Activated naive CD4-positive, alpha-beta T cell treated with anti-CD3 and anti-CD28 coated beads, Interleukin-2, amount 50 U/mL, for 24 hours (primary cell): ENCODE measurements at regions not wholly inside any gene's neighbourhood (a gene's known extent, or its start where the extent isn't known, plus 50 kb on each side); places are given as distances from the start of the nearest gene placed in this dataset.
"Not testable (repeated sequence)": the region's sequence is repeated elsewhere in the genome, so short reads cannot be mapped to it uniquely, and the experiment has no call there.

Experiments used
- H3K27ac Mint-ChIP-seq: one replicate; pipeline ENCODE4 v1.8.0; 2021; ENCODE audit warnings: mild to moderate bottlenecking, mixed read lengths
- H3K27me3 Mint-ChIP-seq: one replicate; pipeline ENCODE4 v1.8.0; 2021; ENCODE audit warnings: mixed read lengths
- H3K36me3 Mint-ChIP-seq: one replicate; pipeline ENCODE4 v1.8.0; 2021; ENCODE audit warnings: mixed read lengths
- H3K4me1 Mint-ChIP-seq: one replicate; pipeline ENCODE4 v1.8.0; 2021; ENCODE audit warnings: mixed read lengths
- H3K4me3 Mint-ChIP-seq: one replicate; pipeline ENCODE4 v1.8.0; 2021; ENCODE audit warnings: mild to moderate bottlenecking, mixed read lengths
- H3K9me3 Mint-ChIP-seq: one replicate; pipeline ENCODE4 v1.8.0; 2021; ENCODE audit warnings: mixed read lengths

- no peaks in the 10 kb centered on the region for H3K9me3 Mint-ChIP-seq
- H3K4me1 Mint-ChIP-seq = no peaks in the 10 kb centered on the region
- peaks cover 7% of the 10 kb centered on the region for H3K27me3 Mint-ChIP-seq
- no peak overlapping the region for H3K4me3 Mint-ChIP-seq
- no peak overlapping the region for H3K27ac Mint-ChIP-seq
- no peaks in the 10 kb centered on the region for H3K36me3 Mint-ChIP-seq
Measured at GRCh38 chr3:193068365-193068764, 150.7 kb upstream of the MB21D2 start.

GRCh38 chr3:193069732-193070131 lies 152.1 kb upstream of the MB21D2 start:
- H3K9me3 Mint-ChIP-seq = not testable (repeated sequence)

GRCh38 chr3:193078996-193079753 lies 161.5 kb upstream of the MB21D2 start:
- Mint-ChIP-seq H3K4me3 (no peak overlapping the region), H3K4me1 (no peaks in the 10 kb centered on the region), H3K27me3 (peaks cover 2% of the 10 kb centered on the region), H3K9me3 (no peaks in the 10 kb centered on the region), H3K36me3 (no peaks in the 10 kb centered on the region), H3K27ac (no peak overlapping the region)

More at GRCh38 chr3:193069732-193070131, 152.1 kb upstream of the MB21D2 start:
- H3K4me1 Mint-ChIP-seq, H3K27me3 Mint-ChIP-seq, H3K36me3 Mint-ChIP-seq, H3K4me3 Mint-ChIP-seq, H3K27ac Mint-ChIP-seq: not testable (repeated sequence)

GRCh38 chr3:193080821-193081365 lies 160.1 kb upstream of the PLAAT1 start:
- Mint-ChIP-seq H3K4me3 (no peak overlapping the region), H3K27ac (no peak overlapping the region), H3K9me3 (no peaks in the 10 kb centered on the region), H3K27me3 (peaks cover 2% of the 10 kb centered on the region), H3K36me3 (no peaks in the 10 kb centered on the region), H3K4me1 (no peaks in the 10 kb centered on the region)

GRCh38 chr3:193085655-193086054 lies 155.4 kb upstream of the PLAAT1 start:
- Mint-ChIP-seq H3K36me3 (peaks cover 2% of the 10 kb centered on the region), H3K27me3 (peaks cover 6% of the 10 kb centered on the region), H3K4me3 (no peak overlapping the region), H3K27ac (no peak overlapping the region), H3K9me3 (no peaks in the 10 kb centered on the region), H3K4me1 (no peaks in the 10 kb centered on the region)

- Mint-ChIP-seq H3K4me3 (no peak overlapping the region), H3K9me3 (no peaks in the 10 kb centered on the region), H3K27me3 (peaks cover 6% of the 10 kb centered on the region)
Measured at GRCh38 chr3:193086681-193087080, 154.3 kb upstream of the PLAAT1 start.

GRCh38 chr3:193087336-193087735 lies 153.7 kb upstream of the PLAAT1 start:
- H3K9me3 Mint-ChIP-seq = no peaks in the 10 kb centered on the region
- H3K4me1 Mint-ChIP-seq = no peaks in the 10 kb centered on the region
- H3K27me3 Mint-ChIP-seq = peaks cover 6% of the 10 kb centered on the region
- H3K27ac Mint-ChIP-seq = no peak overlapping the region
- H3K36me3 Mint-ChIP-seq = peaks cover 2% of the 10 kb centered on the region
- no peak overlapping the region for H3K4me3 Mint-ChIP-seq

More at GRCh38 chr3:193086681-193087080, 154.3 kb upstream of the PLAAT1 start:
- H3K4me1 Mint-ChIP-seq = no peaks in the 10 kb centered on the region
- peaks cover 2% of the 10 kb centered on the region for H3K36me3 Mint-ChIP-seq
- H3K27ac Mint-ChIP-seq = no peak overlapping the region

GRCh38 chr3:193095366-193095765 lies 145.7 kb upstream of the PLAAT1 start:
- Mint-ChIP-seq H3K27ac (no peak overlapping the region), H3K4me3 (no peak overlapping the region), H3K9me3 (peaks cover 2% of the 10 kb centered on the region), H3K27me3 (no peaks in the 10 kb centered on the region), H3K4me1 (no peaks in the 10 kb centered on the region), H3K36me3 (no peaks in the 10 kb centered on the region)

GRCh38 chr3:193096076-193096475 lies 144.9 kb upstream of the PLAAT1 start:
- Mint-ChIP-seq H3K36me3 (no peaks in the 10 kb centered on the region), H3K27me3 (no peaks in the 10 kb centered on the region)

GRCh38 chr3:193114431-193115340 lies 126.3 kb upstream of the PLAAT1 start:
- H3K4me3 Mint-ChIP-seq = no peak overlapping the region
- H3K36me3 Mint-ChIP-seq = no peaks in the 10 kb centered on the region
- peaks cover 5% of the 10 kb centered on the region for H3K9me3 Mint-ChIP-seq
- H3K27me3 Mint-ChIP-seq = peaks cover 8% of the 10 kb centered on the region
- no peaks in the 10 kb centered on the region for H3K4me1 Mint-ChIP-seq
- no peak overlapping the region for H3K27ac Mint-ChIP-seq

More at GRCh38 chr3:193096076-193096475, 144.9 kb upstream of the PLAAT1 start:
- H3K4me3 Mint-ChIP-seq = no peak overlapping the region
- H3K4me1 Mint-ChIP-seq = no peaks in the 10 kb centered on the region
- peaks cover 3% of the 10 kb centered on the region for H3K9me3 Mint-ChIP-seq
- H3K27ac Mint-ChIP-seq = no peak overlapping the region

GRCh38 chr3:193116871-193117270 lies 124.2 kb upstream of the PLAAT1 start:
- Mint-ChIP-seq H3K4me1 (no peaks in the 10 kb centered on the region), H3K4me3 (no peak overlapping the region)

GRCh38 chr3:193118907-193119306 lies 122.1 kb upstream of the PLAAT1 start:
- Mint-ChIP-seq H3K9me3 (no peaks in the 10 kb centered on the region), H3K27me3 (peaks cover 6% of the 10 kb centered on the region), H3K36me3 (no peaks in the 10 kb centered on the region), H3K4me3 (no peak overlapping the region), H3K27ac (no peak overlapping the region), H3K4me1 (no peaks in the 10 kb centered on the region)

More at GRCh38 chr3:193116871-193117270, 124.2 kb upstream of the PLAAT1 start:
- H3K9me3 Mint-ChIP-seq = no peaks in the 10 kb centered on the region
- H3K27ac Mint-ChIP-seq = no peak overlapping the region
- H3K27me3 Mint-ChIP-seq = peaks cover 6% of the 10 kb centered on the region
- H3K36me3 Mint-ChIP-seq = no peaks in the 10 kb centered on the region

- H3K27ac Mint-ChIP-seq = no peak overlapping the region
Measured at GRCh38 chr3:193119926-193120325, 121.1 kb upstream of the PLAAT1 start.

GRCh38 chr3:193124861-193125260 lies 116.2 kb upstream of the PLAAT1 start:
- Mint-ChIP-seq H3K27me3 (no peaks in the 10 kb centered on the region), H3K4me3 (no peak overlapping the region), H3K36me3 (no peaks in the 10 kb centered on the region), H3K27ac (no peak overlapping the region), H3K9me3 (no peaks in the 10 kb centered on the region), H3K4me1 (no peaks in the 10 kb centered on the region)

More at GRCh38 chr3:193119926-193120325, 121.1 kb upstream of the PLAAT1 start:
- Mint-ChIP-seq H3K9me3 (no peaks in the 10 kb centered on the region), H3K27me3 (peaks cover 6% of the 10 kb centered on the region), H3K4me1 (no peaks in the 10 kb centered on the region), H3K4me3 (no peak overlapping the region), H3K36me3 (no peaks in the 10 kb centered on the region)

GRCh38 chr3:193129607-193130006 lies 111.4 kb upstream of the PLAAT1 start:
- no peaks in the 10 kb centered on the region for H3K36me3 Mint-ChIP-seq
- H3K4me3 Mint-ChIP-seq = no peak overlapping the region
- H3K9me3 Mint-ChIP-seq = no peaks in the 10 kb centered on the region
- H3K27ac Mint-ChIP-seq = no peak overlapping the region
- H3K4me1 Mint-ChIP-seq = no peaks in the 10 kb centered on the region
- H3K27me3 Mint-ChIP-seq = peaks cover 4% of the 10 kb centered on the region

- Mint-ChIP-seq H3K27me3 (peaks cover 9% of the 10 kb centered on the region), H3K4me1 (no peaks in the 10 kb centered on the region), H3K36me3 (no peaks in the 10 kb centered on the region), H3K9me3 (no peaks in the 10 kb centered on the region), H3K4me3 (no peak overlapping the region), H3K27ac (no peak overlapping the region)
Measured at GRCh38 chr3:193130576-193130975, 110.4 kb upstream of the PLAAT1 start.
